CD14-positive monocyte (primary cell): ENCODE measurements at regions not wholly inside any gene's neighbourhood (a gene's known extent, or its start where the extent isn't known, plus 50 kb on each side); places are given as distances from the start of the nearest gene placed in this dataset.

Experiments used
- DNase-seq, 3 donors: peaks; one replicate each; pipeline ENCODE4 v3.0.0-alpha.2; 2011 to 2022
- H2AFZ ChIP-seq: 2 replicates; pipeline ENCODE4 v1.6.0; 2012; ENCODE audit warnings: mild to moderate bottlenecking, low read depth, low read length, inconsistent platforms; ENCODE audit not compliant: insufficient read depth, poor library complexity, severe bottlenecking
- H3K27ac ChIP-seq, 2 donors: 1 replicate in 1 of 2; 2 replicates in 1 of 2; pipeline ENCODE4 v1.5.1; 2012 to 2013; ENCODE audit warnings: low read length in 2 of 2, control low read depth in 1 of 2, inconsistent platforms in 1 of 2, low read depth in 1 of 2, mild to moderate bottlenecking in 1 of 2
- H3K27me3 ChIP-seq, 2 donors: one replicate each; pipeline versions ENCODE4 v1.6.0 to v1.6.1; 2011 to 2013; ENCODE audit warnings: low read length in 2 of 2; ENCODE audit not compliant: control insufficient read depth in 2 of 2, insufficient read depth in 2 of 2
- H3K36me3 ChIP-seq, 2 donors: replicated peaks in 1 of 2; 1 replicate in 1 of 2; 2 replicates in 1 of 2; pipeline versions ENCODE4 v1.5.1 to v1.6.1; 2012 to 2013; ENCODE audit warnings: low read length in 2 of 2, control low read depth in 1 of 2, inconsistent platforms in 1 of 2, mild to moderate bottlenecking in 1 of 2; ENCODE audit not compliant: insufficient read depth in 2 of 2, control insufficient read depth in 1 of 2
- H3K4me1 ChIP-seq, 2 donors: 1 replicate in 1 of 2; 2 replicates in 1 of 2; pipeline versions ENCODE4 v1.5.1 to v1.6.1; 2012 to 2013; ENCODE audit warnings: low read length in 2 of 2, control low read depth in 1 of 2, inconsistent platforms in 1 of 2, mild to moderate bottlenecking in 1 of 2, moderate library complexity in 1 of 2; ENCODE audit not compliant: insufficient read depth in 2 of 2, control insufficient read depth in 1 of 2
- H3K4me2 ChIP-seq: replicated peaks from 2 replicates; pipeline ENCODE3; 2012; ENCODE audit warnings: low read length, moderate library complexity, mild to moderate bottlenecking; ENCODE audit not compliant: poor library complexity, severe bottlenecking; ENCODE audit errors: extremely low read depth
- H3K4me3 ChIP-seq, 3 experiments: fragments of 200-600 bp in 1 of 3; sonication (generic) in 1 of 3; replicated peaks in 1 of 3; 1 replicate in 2 of 3; 2 replicates in 1 of 3; pipeline ENCODE4 v1.5.1; 2011 to 2013; ENCODE audit warnings: low read length in 3 of 3, mild to moderate bottlenecking in 3 of 3, control low read depth in 2 of 3, low read depth in 2 of 3, inconsistent platforms in 1 of 3, moderate library complexity in 1 of 3
- H3K79me2 ChIP-seq: 2 replicates; pipeline ENCODE4 v1.6.0; 2012; ENCODE audit warnings: mild to moderate bottlenecking, control low read depth, inconsistent platforms, low read length, moderate library complexity; ENCODE audit not compliant: insufficient read depth
- H3K9ac ChIP-seq: 2 replicates; pipeline ENCODE4 v1.6.0; 2017; ENCODE audit warnings: low read length, mild to moderate bottlenecking; ENCODE audit not compliant: insufficient read depth, poor library complexity, severe bottlenecking
- H3K9me3 ChIP-seq, 2 donors: replicated peaks in 1 of 2; 1 replicate in 1 of 2; 2 replicates in 1 of 2; pipeline versions ENCODE4 v1.5.1 to v1.6.1; 2012 to 2013; ENCODE audit warnings: low read length in 2 of 2, control low read depth in 1 of 2; ENCODE audit not compliant: control insufficient read depth in 1 of 2, insufficient read depth in 1 of 2
- H4K20me1 ChIP-seq: 2 replicates; pipeline ENCODE4 v1.6.0; 2012; ENCODE audit warnings: mild to moderate bottlenecking, low read length, control low read depth, moderate library complexity; ENCODE audit not compliant: insufficient read depth
- H3K27ac Mint-ChIP-seq, 7 donors: one replicate each; pipeline ENCODE4 v1.8.0; 2020; ENCODE audit warnings: mild to moderate bottlenecking in 7 of 7, mixed read lengths in 7 of 7, moderate library complexity in 6 of 7, inconsistent platforms in 2 of 7
- H3K27me3 Mint-ChIP-seq, 3 donors: one replicate each; pipeline ENCODE4 v1.8.0; 2021 to 2022; ENCODE audit warnings: low read depth in 3 of 3, mild to moderate bottlenecking in 3 of 3, mixed read lengths in 3 of 3, moderate library complexity in 3 of 3, inconsistent platforms in 1 of 3
- H3K36me3 Mint-ChIP-seq, 2 donors: one replicate each; pipeline ENCODE4 v1.8.0; 2020; ENCODE audit warnings: mixed read lengths in 2 of 2, inconsistent platforms in 1 of 2, mild to moderate bottlenecking in 1 of 2
- H3K4me1 Mint-ChIP-seq: one replicate; pipeline ENCODE4 v1.8.0; 2020; ENCODE audit warnings: mild to moderate bottlenecking, mixed read lengths
- H3K4me3 Mint-ChIP-seq, 2 donors: one replicate each; pipeline ENCODE4 v1.8.0; 2020; ENCODE audit warnings: mild to moderate bottlenecking in 2 of 2, mixed read lengths in 2 of 2, moderate library complexity in 1 of 2
- H3K9me3 Mint-ChIP-seq, 7 donors: one replicate each; pipeline ENCODE4 v1.8.0; 2020 to 2022; ENCODE audit warnings: mixed read lengths in 7 of 7, mild to moderate bottlenecking in 6 of 7, moderate library complexity in 6 of 7, inconsistent platforms in 2 of 7
- WGBS: methylation state at CpG from one replicate; pipeline ENCODE4 v1.1.5; 2013; ENCODE audit warnings: missing lambda C conversion rate; ENCODE audit not compliant: insufficient coverage; 5-methylcytosine and 5-hydroxymethylcytosine counted together
- intact Hi-C, 2 donors: fragments of 100-400 bp; cut with micrococcal nuclease; formaldehyde crosslinking; loops; one replicate each; pipeline versions ENCODE4 v1.15.0 to v1.15.1; 2023
- TF ChIP-seq, protein P1 (sequence below): fragments of 200-600 bp; IDR thresholded peaks from one replicate; pipeline ENCODE4 v1.8.0; 2022; ENCODE audit warnings: antibody characterized with exemption, mild to moderate bottlenecking

DNA sequence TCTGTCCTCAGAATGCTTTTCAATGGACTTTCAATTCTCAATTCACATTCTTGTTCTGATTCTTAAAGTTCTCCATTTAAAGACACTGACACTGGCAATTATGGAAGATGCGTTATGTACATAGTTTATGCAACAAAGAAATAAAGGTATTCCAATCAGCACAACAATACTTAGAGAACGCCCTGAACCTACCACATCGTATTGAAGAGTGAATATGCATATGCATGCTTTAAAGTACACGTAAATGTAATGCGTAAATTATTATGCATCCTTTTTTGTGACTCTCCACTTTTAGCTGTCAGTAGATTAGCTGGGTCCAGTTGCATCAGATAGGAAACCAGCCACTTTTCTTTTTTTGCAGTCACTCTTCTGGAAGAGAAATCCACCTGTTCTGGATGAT is 83.5 kb downstream of the RBM43 start:
- no peak overlapping the region for H3K4me2 ChIP-seq
- Mint-ChIP-seq H3K27ac (no peak overlapping the region), H3K36me3 (no peaks in the 10 kb centered on the region), H3K4me1 (no peaks in the 10 kb centered on the region), H3K27me3 (peaks cover 0 to 5% (median 4%) of the 10 kb centered on the region in 3 donors), H3K9me3 (no peaks in the 10 kb centered on the region), H3K4me3 (no peak overlapping the region)
- no CpG with 5 or more reads among the region's 5 CpGs for WGBS
- no peak overlapping the region for H3K4me3 ChIP-seq
- TF ChIP-seq, protein P1, sequence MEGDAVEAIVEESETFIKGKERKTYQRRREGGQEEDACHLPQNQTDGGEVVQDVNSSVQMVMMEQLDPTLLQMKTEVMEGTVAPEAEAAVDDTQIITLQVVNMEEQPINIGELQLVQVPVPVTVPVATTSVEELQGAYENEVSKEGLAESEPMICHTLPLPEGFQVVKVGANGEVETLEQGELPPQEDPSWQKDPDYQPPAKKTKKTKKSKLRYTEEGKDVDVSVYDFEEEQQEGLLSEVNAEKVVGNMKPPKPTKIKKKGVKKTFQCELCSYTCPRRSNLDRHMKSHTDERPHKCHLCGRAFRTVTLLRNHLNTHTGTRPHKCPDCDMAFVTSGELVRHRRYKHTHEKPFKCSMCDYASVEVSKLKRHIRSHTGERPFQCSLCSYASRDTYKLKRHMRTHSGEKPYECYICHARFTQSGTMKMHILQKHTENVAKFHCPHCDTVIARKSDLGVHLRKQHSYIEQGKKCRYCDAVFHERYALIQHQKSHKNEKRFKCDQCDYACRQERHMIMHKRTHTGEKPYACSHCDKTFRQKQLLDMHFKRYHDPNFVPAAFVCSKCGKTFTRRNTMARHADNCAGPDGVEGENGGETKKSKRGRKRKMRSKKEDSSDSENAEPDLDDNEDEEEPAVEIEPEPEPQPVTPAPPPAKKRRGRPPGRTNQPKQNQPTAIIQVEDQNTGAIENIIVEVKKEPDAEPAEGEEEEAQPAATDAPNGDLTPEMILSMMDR: no peak
- H3K9ac ChIP-seq: no peak overlapping the region
- no peak overlapping the region for H3K27ac ChIP-seq
- no peaks in the 10 kb centered on the region for H3K27me3 ChIP-seq
- DNase-seq: no peak
- H3K79me2 ChIP-seq: no peaks in the 10 kb centered on the region
- H3K36me3 ChIP-seq: no peaks in the 10 kb centered on the region
- H3K4me1 ChIP-seq: no peaks in the 10 kb centered on the region
- H2AFZ ChIP-seq: no peak overlapping the region
- no peaks in the 10 kb centered on the region for H3K9me3 ChIP-seq
- H4K20me1 ChIP-seq: no peaks in the 10 kb centered on the region
- intact Hi-C loops: no loop called here

DNA sequence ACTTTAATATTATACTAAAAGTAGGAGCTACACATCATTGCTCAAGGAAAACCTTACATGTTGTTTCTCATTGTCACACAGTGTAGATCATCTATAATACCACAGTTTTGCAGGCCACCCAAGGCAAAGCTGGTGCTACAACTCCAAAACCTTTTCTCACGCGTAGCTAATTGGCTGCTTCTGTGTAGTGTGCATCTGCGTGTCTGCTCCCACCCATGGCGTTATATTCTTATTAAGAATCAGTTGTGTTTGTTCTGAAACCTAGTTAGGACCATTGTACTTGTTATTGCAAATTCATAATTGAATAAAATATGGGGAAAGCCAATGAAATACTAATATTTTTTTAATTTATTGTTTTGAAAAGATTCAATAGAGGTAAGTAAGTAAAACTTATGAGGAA is 83.9 kb downstream of the RBM43 start:
- no peaks in the 10 kb centered on the region for H3K4me1 Mint-ChIP-seq
- H3K36me3 ChIP-seq: no peaks in the 10 kb centered on the region
- no peaks in the 10 kb centered on the region for H3K79me2 ChIP-seq
- H3K9ac ChIP-seq: no peak overlapping the region
- H3K4me3 ChIP-seq: no peak overlapping the region
- peaks cover 0 to 5% (median 3%) of the 10 kb centered on the region in 3 donors for H3K27me3 Mint-ChIP-seq
- TF ChIP-seq, protein P1: no peak
- no peak overlapping the region for H3K4me2 ChIP-seq
- H2AFZ ChIP-seq: no peak overlapping the region
- no peak overlapping the region for H3K27ac Mint-ChIP-seq
- intact Hi-C loops: no loop called here
- H3K4me1 ChIP-seq: no peaks in the 10 kb centered on the region
- H3K27me3 ChIP-seq: no peaks in the 10 kb centered on the region
- DNase-seq: no peak
- no peaks in the 10 kb centered on the region for H3K36me3 Mint-ChIP-seq
- no peaks in the 10 kb centered on the region for H3K9me3 ChIP-seq
- no CpG with 5 or more reads among the region's 4 CpGs for WGBS
- no peak overlapping the region for H3K27ac ChIP-seq
- H3K4me3 Mint-ChIP-seq: no peak overlapping the region
- no peaks in the 10 kb centered on the region for H4K20me1 ChIP-seq
- no peaks in the 10 kb centered on the region for H3K9me3 Mint-ChIP-seq
